KMS-11 (cell line): ENCODE measurements at regions not wholly inside any gene's neighbourhood (a gene's known extent, or its start where the extent isn't known, plus 50 kb on each side); places are given as distances from the start of the nearest gene placed in this dataset.

ENCODE experiments used
- H2AFZ ChIP-seq: fragments of 200-600 bp; sonication (generic); 2 replicates; pipeline ENCODE4 v1.6.1; 2016; ENCODE audit warnings: antibody characterized with exemption, mixed run types, low read depth
- H3K27ac ChIP-seq: fragments of 200-600 bp; sonication (generic); 2 replicates; pipeline ENCODE4 v1.6.1; 2016; ENCODE audit warnings: mild to moderate bottlenecking, mixed run types
- H3K27me3 ChIP-seq: fragments of 200-600 bp; sonication (generic); 2 replicates; pipeline ENCODE4 v1.6.1; 2017; ENCODE audit warnings: mild to moderate bottlenecking, low read depth, mixed run types, moderate library complexity; ENCODE audit not compliant: insufficient read depth
- H3K36me3 ChIP-seq: fragments of 200-600 bp; sonication (generic); 2 replicates; pipeline ENCODE4 v1.6.1; 2017; ENCODE audit warnings: mild to moderate bottlenecking, mixed run types; ENCODE audit not compliant: insufficient read depth
- H3K4me1 ChIP-seq: fragments of 200-600 bp; sonication (generic); 2 replicates; pipeline ENCODE4 v1.6.1; 2016; ENCODE audit warnings: mild to moderate bottlenecking, low read depth, mixed run types; ENCODE audit not compliant: poor library complexity, severe bottlenecking
- H3K4me2 ChIP-seq: fragments of 200-600 bp; sonication (generic); 2 replicates; pipeline ENCODE4 v1.7.0; 2016; ENCODE audit warnings: mild to moderate bottlenecking, mixed run types
- H3K4me3 ChIP-seq: fragments of 200-600 bp; sonication (generic); IDR thresholded peaks from 2 replicates; pipeline ENCODE4 v1.6.1; 2017; ENCODE audit warnings: low read depth, low read length, mixed read lengths; ENCODE audit not compliant: insufficient read depth
- H3K79me2 ChIP-seq: fragments of 200-600 bp; sonication (generic); 2 replicates; pipeline ENCODE4 v1.6.1; 2016; ENCODE audit warnings: low read depth, mixed run types; ENCODE audit not compliant: insufficient read depth
- H3K9ac ChIP-seq: fragments of 200-600 bp; sonication (generic); 2 replicates; pipeline ENCODE4 v1.6.1; 2016; ENCODE audit warnings: mild to moderate bottlenecking, mixed run types
- H4K20me1 ChIP-seq: fragments of 200-600 bp; sonication (generic); 2 replicates; pipeline ENCODE4 v1.6.1; 2016; ENCODE audit warnings: mild to moderate bottlenecking, mixed run types; ENCODE audit not compliant: insufficient read depth
- TF ChIP-seq, protein P1 (sequence below): fragments of 200-600 bp; sonication (generic); conservative IDR thresholded peaks from 2 replicates; pipeline ENCODE4 v1.6.1; 2017; ENCODE audit warnings: low read depth, mild to moderate bottlenecking, antibody characterized with exemption, low read length, moderate library complexity, mixed read lengths

DNA sequence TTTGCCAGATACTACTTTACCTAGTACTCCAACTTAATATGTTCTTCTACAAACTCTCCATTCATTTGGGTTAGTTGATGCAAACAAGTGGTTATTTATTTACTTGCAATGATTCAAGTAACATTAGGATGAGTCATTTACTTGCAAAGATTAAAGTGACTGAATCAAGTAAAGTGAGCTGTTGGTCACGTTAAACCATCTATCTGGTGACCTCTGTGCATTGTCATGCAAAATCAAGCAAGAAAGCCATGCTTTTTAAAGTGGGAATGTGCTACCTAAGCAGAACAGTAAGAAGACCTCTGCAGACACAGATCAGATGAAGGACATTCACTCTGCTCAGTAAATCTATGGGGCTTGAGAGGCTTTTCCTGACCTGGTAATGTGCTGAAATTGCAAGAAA, 254.7 kb downstream of the LRRIQ3 start:
- Histone ChIP-seq H4K20me1 (no peaks in the 10 kb centered on the region), H2AFZ (no peak overlapping the region), H3K27me3 (no peaks in the 10 kb centered on the region), H3K9ac (no peak overlapping the region), H3K79me2 (no peaks in the 10 kb centered on the region), H3K4me2 (no peak overlapping the region), H3K27ac (no peak overlapping the region), H3K4me1 (peaks cover 28% of the 10 kb centered on the region), H3K36me3 (no peaks in the 10 kb centered on the region), H3K4me3 (no peak overlapping the region)
- TF ChIP-seq, protein P1, sequence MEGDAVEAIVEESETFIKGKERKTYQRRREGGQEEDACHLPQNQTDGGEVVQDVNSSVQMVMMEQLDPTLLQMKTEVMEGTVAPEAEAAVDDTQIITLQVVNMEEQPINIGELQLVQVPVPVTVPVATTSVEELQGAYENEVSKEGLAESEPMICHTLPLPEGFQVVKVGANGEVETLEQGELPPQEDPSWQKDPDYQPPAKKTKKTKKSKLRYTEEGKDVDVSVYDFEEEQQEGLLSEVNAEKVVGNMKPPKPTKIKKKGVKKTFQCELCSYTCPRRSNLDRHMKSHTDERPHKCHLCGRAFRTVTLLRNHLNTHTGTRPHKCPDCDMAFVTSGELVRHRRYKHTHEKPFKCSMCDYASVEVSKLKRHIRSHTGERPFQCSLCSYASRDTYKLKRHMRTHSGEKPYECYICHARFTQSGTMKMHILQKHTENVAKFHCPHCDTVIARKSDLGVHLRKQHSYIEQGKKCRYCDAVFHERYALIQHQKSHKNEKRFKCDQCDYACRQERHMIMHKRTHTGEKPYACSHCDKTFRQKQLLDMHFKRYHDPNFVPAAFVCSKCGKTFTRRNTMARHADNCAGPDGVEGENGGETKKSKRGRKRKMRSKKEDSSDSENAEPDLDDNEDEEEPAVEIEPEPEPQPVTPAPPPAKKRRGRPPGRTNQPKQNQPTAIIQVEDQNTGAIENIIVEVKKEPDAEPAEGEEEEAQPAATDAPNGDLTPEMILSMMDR: no peak

DNA sequence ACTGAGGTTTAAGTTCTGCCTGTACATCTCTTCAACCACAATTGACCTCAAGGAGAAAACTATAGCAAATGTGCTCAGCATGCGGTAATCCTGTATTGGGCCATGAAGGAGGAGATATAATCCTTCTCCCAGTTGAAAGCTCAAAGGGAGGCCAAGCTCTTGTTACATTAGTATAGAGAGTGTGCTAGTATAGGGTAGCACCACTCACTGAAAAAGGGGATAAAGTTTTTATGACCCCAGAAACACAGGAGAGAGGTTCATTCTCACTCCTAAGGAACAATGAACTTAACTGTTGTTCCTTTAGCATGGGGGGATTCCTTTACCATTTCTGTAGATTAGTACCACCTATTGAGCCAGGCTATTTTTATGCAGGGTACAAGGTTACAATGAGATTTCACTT, 267.7 kb downstream of the LRRIQ3 start:
- no peak overlapping the region for H3K27ac ChIP-seq
- H3K9ac ChIP-seq: no peak overlapping the region
- H4K20me1 ChIP-seq: no peaks in the 10 kb centered on the region
- no peaks in the 10 kb centered on the region for H3K36me3 ChIP-seq
- TF ChIP-seq, protein P1: no peak
- no peaks in the 10 kb centered on the region for H3K79me2 ChIP-seq
- no peak overlapping the region for H3K4me2 ChIP-seq
- H3K4me3 ChIP-seq: no peak overlapping the region
- H3K4me1 ChIP-seq: no peaks in the 10 kb centered on the region
- H3K27me3 ChIP-seq: no peaks in the 10 kb centered on the region
- no peak overlapping the region for H2AFZ ChIP-seq

DNA sequence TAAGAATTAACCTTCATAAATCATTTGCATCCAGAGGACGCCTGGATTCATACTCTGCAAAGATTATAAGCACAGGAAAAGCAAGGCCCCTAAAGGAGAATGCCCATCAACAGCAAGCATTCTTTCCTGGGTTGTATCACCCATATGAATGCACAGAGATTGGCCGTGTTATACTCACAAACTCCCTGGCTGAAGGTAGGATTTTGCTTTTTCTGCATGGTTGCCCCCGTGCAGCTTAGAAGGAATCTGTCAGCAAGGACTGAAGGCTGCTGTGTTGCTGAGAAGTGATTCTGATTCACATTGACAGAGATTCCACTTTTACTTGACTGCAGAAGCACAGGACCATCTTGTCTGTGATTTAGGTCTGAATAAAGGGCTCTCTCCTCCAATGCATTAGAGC, 283.0 kb downstream of the LRRIQ3 start:
- Histone ChIP-seq H3K4me2 (no peak overlapping the region), H3K9ac (no peak overlapping the region), H4K20me1 (no peaks in the 10 kb centered on the region), H3K4me3 (no peak overlapping the region), H3K4me1 (no peaks in the 10 kb centered on the region), H3K79me2 (no peaks in the 10 kb centered on the region), H3K36me3 (no peaks in the 10 kb centered on the region), H2AFZ (no peak overlapping the region), H3K27ac (no peak overlapping the region), H3K27me3 (no peaks in the 10 kb centered on the region)
- TF ChIP-seq, protein P1: no peak

DNA sequence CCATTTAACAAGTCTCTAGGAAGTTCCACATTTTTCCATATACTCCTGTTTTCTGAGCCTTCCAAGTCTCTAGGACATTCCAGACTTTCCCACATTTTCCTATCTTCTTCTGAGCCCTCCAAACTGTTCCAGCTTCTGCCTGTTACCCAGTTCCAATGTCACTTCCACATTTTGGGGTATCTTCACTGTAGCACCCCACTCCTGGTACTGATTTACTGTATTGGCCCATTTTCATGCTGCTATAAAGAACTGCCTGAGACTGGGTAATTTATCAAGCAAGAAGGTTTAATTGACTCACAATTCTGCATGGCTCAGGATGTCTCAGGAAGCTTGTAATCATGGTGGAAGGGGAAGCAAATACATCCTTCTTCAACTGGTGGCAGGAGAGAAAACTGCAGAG, 285.0 kb downstream of the LRRIQ3 start:
- TF ChIP-seq, protein P1: no peak
- H3K4me1 ChIP-seq: no peaks in the 10 kb centered on the region
- no peaks in the 10 kb centered on the region for H3K79me2 ChIP-seq
- H2AFZ ChIP-seq: no peak overlapping the region
- no peak overlapping the region for H3K4me2 ChIP-seq
- H4K20me1 ChIP-seq: no peaks in the 10 kb centered on the region
- no peak overlapping the region for H3K27ac ChIP-seq
- no peak overlapping the region for H3K4me3 ChIP-seq
- no peak overlapping the region for H3K9ac ChIP-seq
- no peaks in the 10 kb centered on the region for H3K36me3 ChIP-seq
- no peaks in the 10 kb centered on the region for H3K27me3 ChIP-seq

DNA sequence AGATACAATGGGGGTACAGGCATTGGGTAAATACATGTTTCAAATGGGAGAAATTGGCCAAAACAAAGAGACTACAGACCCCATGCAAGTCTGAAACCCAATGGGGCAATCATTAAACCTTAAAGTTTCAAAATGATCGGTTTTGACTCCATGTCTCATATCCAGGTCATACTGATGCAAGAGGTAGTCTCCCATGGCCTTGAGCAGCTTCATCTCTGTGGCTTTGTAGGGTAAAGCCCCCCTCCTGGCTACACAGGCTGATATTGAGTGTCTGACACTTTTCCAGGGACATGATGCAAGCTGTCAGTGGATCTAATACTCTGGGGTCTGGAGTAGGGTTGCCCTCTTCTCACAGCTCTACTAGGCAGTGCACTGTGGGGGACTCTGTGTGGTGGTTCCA, 286.1 kb downstream of the LRRIQ3 start:
- H2AFZ ChIP-seq: no peak overlapping the region
- TF ChIP-seq, protein P1: no peak
- no peaks in the 10 kb centered on the region for H4K20me1 ChIP-seq
- no peak overlapping the region for H3K9ac ChIP-seq
- H3K4me2 ChIP-seq: no peak overlapping the region
- no peaks in the 10 kb centered on the region for H3K4me1 ChIP-seq
- H3K27ac ChIP-seq: no peak overlapping the region
- H3K4me3 ChIP-seq: no peak overlapping the region
- H3K27me3 ChIP-seq: no peaks in the 10 kb centered on the region
- no peaks in the 10 kb centered on the region for H3K79me2 ChIP-seq
- no peaks in the 10 kb centered on the region for H3K36me3 ChIP-seq
